ENCODE measurements at regions not wholly inside any gene's neighbourhood (a gene's known extent, or its start where the extent isn't known, plus 50 kb on each side); places are given as distances from the start of the nearest gene placed in this dataset.

GRCh38 chr21:45338311-45339017 lies 50.8 kb upstream of the POFUT2 start:
- no peak for TF ChIP-seq CTCF (IDR thresholded peaks at IDR 0.05; ENCODE audit: insufficient read depth in 1 of 2, low read depth in 1 of 2, low read length in 1 of 2, severe bottlenecking in 1 of 2, unreplicated experiment in 1 of 2)
- Mint-ChIP-seq H3K27ac (ENCODE audit: unreplicated experiment) (no peak overlapping the region), H3K36me3 (ENCODE audit: insufficient read depth, unreplicated experiment) (no peaks in the 10 kb centered on the region), H3K4me1 (ENCODE audit: low read depth, unreplicated experiment) (peaks cover 19% of the 10 kb centered on the region), H3K4me3 (ENCODE audit: unreplicated experiment) (no peak overlapping the region), H3K9me3 (ENCODE audit: unreplicated experiment) (peaks cover 10% of the 10 kb centered on the region), H3K27me3 (ENCODE audit: insufficient read depth, unreplicated experiment) (no peaks in the 10 kb centered on the region)
- Histone ChIP-seq H3K4me3 (ENCODE audit: low read depth, low read length) (no peak overlapping the region), H3K36me3 (ENCODE audit: control insufficient read depth, insufficient read depth, low read length) (no peaks in the 10 kb centered on the region), H3K4me1 (peaks cover 34% of the 10 kb centered on the region), H3K27me3 (replicated peaks; ENCODE audit: control insufficient read depth, insufficient read depth, low read length) (no peaks in the 10 kb centered on the region), H3K9me3 (no peaks in the 10 kb centered on the region)
- intact Hi-C loops (cut with micrococcal nuclease; ENCODE audit: unreplicated experiment): loop anchor here (5.0 kb wide), 1 partner anchor 99 kb away; no protein-coding TSS in a partner anchor
- DNase-seq: peak in 1 of 2 experiments; percentile 7
- CTCF ChIA-PET: no interaction called here
- POLR2A ChIA-PET: interaction anchor here (0.6 kb wide), 1 partner anchor 8 kb away, joined by 3 read pairs; no protein-coding TSS in a partner anchor
- BruUV-seq (replicated peaks): no TSS peak

- POLR2A ChIA-PET: no interaction called here
These were observed 52.0 kb upstream of the POFUT2 start for GRCh38 chr21:45339421-45340402.

More at GRCh38 chr21:45339421-45340402, 52.0 kb upstream of the POFUT2 start:
- Mint-ChIP-seq H3K4me3 (ENCODE audit: unreplicated experiment) (no peak overlapping the region), H3K27ac (ENCODE audit: unreplicated experiment) (no peak overlapping the region), H3K4me1 (ENCODE audit: low read depth, unreplicated experiment) (peaks cover 6% of the 10 kb centered on the region), H3K36me3 (ENCODE audit: insufficient read depth, unreplicated experiment) (no peaks in the 10 kb centered on the region), H3K27me3 (ENCODE audit: insufficient read depth, unreplicated experiment) (no peaks in the 10 kb centered on the region), H3K9me3 (ENCODE audit: unreplicated experiment) (peaks cover 13% of the 10 kb centered on the region)
- peaks cover 26% of the 10 kb centered on the region for H3K4me1 ChIP-seq
- no peaks in the 10 kb centered on the region for H3K9me3 ChIP-seq
- no peak for TF ChIP-seq CTCF (IDR thresholded peaks at IDR 0.05; ENCODE audit: insufficient read depth in 1 of 2, low read depth in 1 of 2, low read length in 1 of 2, severe bottlenecking in 1 of 2, unreplicated experiment in 1 of 2)
- CTCF ChIA-PET: no interaction called here
- peak in 1 of 2 experiments; percentile 4 for DNase-seq
- BruUV-seq (replicated peaks): no TSS peak
- H3K4me3 ChIP-seq (ENCODE audit: low read depth, low read length): no peak overlapping the region
- intact Hi-C loops (cut with micrococcal nuclease; ENCODE audit: unreplicated experiment): loop anchor here (5.0 kb wide), 1 partner anchor 98 kb away; no protein-coding TSS in a partner anchor
- H3K36me3 ChIP-seq (ENCODE audit: control insufficient read depth, insufficient read depth, low read length): no peaks in the 10 kb centered on the region
- H3K27me3 ChIP-seq (replicated peaks; ENCODE audit: control insufficient read depth, insufficient read depth, low read length): no peaks in the 10 kb centered on the region
